ENCODE measurements at regions not wholly inside any gene's neighbourhood (a gene's known extent, or its start where the extent isn't known, plus 50 kb on each side); places are given as distances from the start of the nearest gene placed in this dataset.

DNA sequence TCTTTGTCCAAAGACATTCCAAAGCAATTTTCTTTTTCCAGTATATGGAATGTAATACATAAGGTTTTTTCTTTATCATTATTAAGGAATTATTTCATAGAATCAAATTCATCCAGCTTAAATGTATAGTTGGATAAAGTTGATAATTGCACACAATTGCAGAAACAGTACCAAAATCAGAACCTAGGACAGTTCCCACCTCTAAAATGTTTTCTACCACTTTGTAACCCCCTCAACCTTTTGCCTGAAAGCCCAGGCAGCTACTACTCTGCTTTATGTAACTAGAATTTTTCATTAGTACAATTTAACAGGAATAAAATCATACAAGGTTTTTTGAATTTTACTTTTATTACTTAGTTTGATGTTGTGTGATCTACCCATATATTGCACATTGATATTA lies 98.0 kb downstream of the PRR20E start:
- no peak for TF ChIP-seq CTCF (IDR thresholded peaks at IDR 0.05; ENCODE audit: insufficient read depth, low read length, poor library complexity, severe bottlenecking)
- no peak for TF ChIP-seq EZH2phosphoT487 (conservative IDR thresholded peaks at IDR 0.05; ENCODE audit: low read length)
